CD14-positive monocyte (primary cell): ENCODE measurements at regions not wholly inside any gene's neighbourhood (a gene's known extent, or its start where the extent isn't known, plus 50 kb on each side); places are given as distances from the start of the nearest gene placed in this dataset.

Experiments used
- DNase-seq, 3 donors: peaks; one replicate each; pipeline ENCODE4 v3.0.0-alpha.2; 2011 to 2022
- H2AFZ ChIP-seq: 2 replicates; pipeline ENCODE4 v1.6.0; 2012; ENCODE audit warnings: mild to moderate bottlenecking, low read depth, low read length, inconsistent platforms; ENCODE audit not compliant: insufficient read depth, poor library complexity, severe bottlenecking
- H3K27ac ChIP-seq, 2 donors: 1 replicate in 1 of 2; 2 replicates in 1 of 2; pipeline ENCODE4 v1.5.1; 2012 to 2013; ENCODE audit warnings: low read length in 2 of 2, control low read depth in 1 of 2, inconsistent platforms in 1 of 2, low read depth in 1 of 2, mild to moderate bottlenecking in 1 of 2
- H3K27me3 ChIP-seq, 2 donors: one replicate each; pipeline versions ENCODE4 v1.6.0 to v1.6.1; 2011 to 2013; ENCODE audit warnings: low read length in 2 of 2; ENCODE audit not compliant: control insufficient read depth in 2 of 2, insufficient read depth in 2 of 2
- H3K36me3 ChIP-seq, 2 donors: replicated peaks in 1 of 2; 1 replicate in 1 of 2; 2 replicates in 1 of 2; pipeline versions ENCODE4 v1.5.1 to v1.6.1; 2012 to 2013; ENCODE audit warnings: low read length in 2 of 2, control low read depth in 1 of 2, inconsistent platforms in 1 of 2, mild to moderate bottlenecking in 1 of 2; ENCODE audit not compliant: insufficient read depth in 2 of 2, control insufficient read depth in 1 of 2
- H3K4me1 ChIP-seq, 2 donors: 1 replicate in 1 of 2; 2 replicates in 1 of 2; pipeline versions ENCODE4 v1.5.1 to v1.6.1; 2012 to 2013; ENCODE audit warnings: low read length in 2 of 2, control low read depth in 1 of 2, inconsistent platforms in 1 of 2, mild to moderate bottlenecking in 1 of 2, moderate library complexity in 1 of 2; ENCODE audit not compliant: insufficient read depth in 2 of 2, control insufficient read depth in 1 of 2
- H3K4me2 ChIP-seq: replicated peaks from 2 replicates; pipeline ENCODE3; 2012; ENCODE audit warnings: low read length, moderate library complexity, mild to moderate bottlenecking; ENCODE audit not compliant: poor library complexity, severe bottlenecking; ENCODE audit errors: extremely low read depth
- H3K4me3 ChIP-seq, 3 experiments: fragments of 200-600 bp in 1 of 3; sonication (generic) in 1 of 3; replicated peaks in 1 of 3; 1 replicate in 2 of 3; 2 replicates in 1 of 3; pipeline ENCODE4 v1.5.1; 2011 to 2013; ENCODE audit warnings: low read length in 3 of 3, mild to moderate bottlenecking in 3 of 3, control low read depth in 2 of 3, low read depth in 2 of 3, inconsistent platforms in 1 of 3, moderate library complexity in 1 of 3
- H3K79me2 ChIP-seq: 2 replicates; pipeline ENCODE4 v1.6.0; 2012; ENCODE audit warnings: mild to moderate bottlenecking, control low read depth, inconsistent platforms, low read length, moderate library complexity; ENCODE audit not compliant: insufficient read depth
- H3K9ac ChIP-seq: 2 replicates; pipeline ENCODE4 v1.6.0; 2017; ENCODE audit warnings: low read length, mild to moderate bottlenecking; ENCODE audit not compliant: insufficient read depth, poor library complexity, severe bottlenecking
- H3K9me3 ChIP-seq, 2 donors: replicated peaks in 1 of 2; 1 replicate in 1 of 2; 2 replicates in 1 of 2; pipeline versions ENCODE4 v1.5.1 to v1.6.1; 2012 to 2013; ENCODE audit warnings: low read length in 2 of 2, control low read depth in 1 of 2; ENCODE audit not compliant: control insufficient read depth in 1 of 2, insufficient read depth in 1 of 2
- H4K20me1 ChIP-seq: 2 replicates; pipeline ENCODE4 v1.6.0; 2012; ENCODE audit warnings: mild to moderate bottlenecking, low read length, control low read depth, moderate library complexity; ENCODE audit not compliant: insufficient read depth
- H3K27ac Mint-ChIP-seq, 7 donors: one replicate each; pipeline ENCODE4 v1.8.0; 2020; ENCODE audit warnings: mild to moderate bottlenecking in 7 of 7, mixed read lengths in 7 of 7, moderate library complexity in 6 of 7, inconsistent platforms in 2 of 7
- H3K27me3 Mint-ChIP-seq, 3 donors: one replicate each; pipeline ENCODE4 v1.8.0; 2021 to 2022; ENCODE audit warnings: low read depth in 3 of 3, mild to moderate bottlenecking in 3 of 3, mixed read lengths in 3 of 3, moderate library complexity in 3 of 3, inconsistent platforms in 1 of 3
- H3K36me3 Mint-ChIP-seq, 2 donors: one replicate each; pipeline ENCODE4 v1.8.0; 2020; ENCODE audit warnings: mixed read lengths in 2 of 2, inconsistent platforms in 1 of 2, mild to moderate bottlenecking in 1 of 2
- H3K4me1 Mint-ChIP-seq: one replicate; pipeline ENCODE4 v1.8.0; 2020; ENCODE audit warnings: mild to moderate bottlenecking, mixed read lengths
- H3K4me3 Mint-ChIP-seq, 2 donors: one replicate each; pipeline ENCODE4 v1.8.0; 2020; ENCODE audit warnings: mild to moderate bottlenecking in 2 of 2, mixed read lengths in 2 of 2, moderate library complexity in 1 of 2
- H3K9me3 Mint-ChIP-seq, 7 donors: one replicate each; pipeline ENCODE4 v1.8.0; 2020 to 2022; ENCODE audit warnings: mixed read lengths in 7 of 7, mild to moderate bottlenecking in 6 of 7, moderate library complexity in 6 of 7, inconsistent platforms in 2 of 7
- WGBS: methylation state at CpG from one replicate; pipeline ENCODE4 v1.1.5; 2013; ENCODE audit warnings: missing lambda C conversion rate; ENCODE audit not compliant: insufficient coverage; 5-methylcytosine and 5-hydroxymethylcytosine counted together
- intact Hi-C, 2 donors: fragments of 100-400 bp; cut with micrococcal nuclease; formaldehyde crosslinking; loops; one replicate each; pipeline versions ENCODE4 v1.15.0 to v1.15.1; 2023
- TF ChIP-seq, protein P1 (sequence below): fragments of 200-600 bp; IDR thresholded peaks from one replicate; pipeline ENCODE4 v1.8.0; 2022; ENCODE audit warnings: antibody characterized with exemption, mild to moderate bottlenecking

GRCh38 chr10:64506963-64507362 lies 985.8 kb downstream of the REEP3 start:
- H3K9me3 Mint-ChIP-seq: peaks cover 0 to 5% (median 0%) of the 10 kb centered on the region in 7 donors
- DNase-seq: no peak
- Histone ChIP-seq H3K4me3 (no peak overlapping the region), H3K9me3 (no peaks in the 10 kb centered on the region), H3K4me2 (no peak overlapping the region), H3K9ac (no peak overlapping the region), H3K4me1 (no peaks in the 10 kb centered on the region), H3K27me3 (no peaks in the 10 kb centered on the region), H3K27ac (no peak overlapping the region), H2AFZ (no peak overlapping the region), H4K20me1 (no peaks in the 10 kb centered on the region), H3K36me3 (no peaks in the 10 kb centered on the region), H3K79me2 (no peaks in the 10 kb centered on the region)
- TF ChIP-seq, protein P1, sequence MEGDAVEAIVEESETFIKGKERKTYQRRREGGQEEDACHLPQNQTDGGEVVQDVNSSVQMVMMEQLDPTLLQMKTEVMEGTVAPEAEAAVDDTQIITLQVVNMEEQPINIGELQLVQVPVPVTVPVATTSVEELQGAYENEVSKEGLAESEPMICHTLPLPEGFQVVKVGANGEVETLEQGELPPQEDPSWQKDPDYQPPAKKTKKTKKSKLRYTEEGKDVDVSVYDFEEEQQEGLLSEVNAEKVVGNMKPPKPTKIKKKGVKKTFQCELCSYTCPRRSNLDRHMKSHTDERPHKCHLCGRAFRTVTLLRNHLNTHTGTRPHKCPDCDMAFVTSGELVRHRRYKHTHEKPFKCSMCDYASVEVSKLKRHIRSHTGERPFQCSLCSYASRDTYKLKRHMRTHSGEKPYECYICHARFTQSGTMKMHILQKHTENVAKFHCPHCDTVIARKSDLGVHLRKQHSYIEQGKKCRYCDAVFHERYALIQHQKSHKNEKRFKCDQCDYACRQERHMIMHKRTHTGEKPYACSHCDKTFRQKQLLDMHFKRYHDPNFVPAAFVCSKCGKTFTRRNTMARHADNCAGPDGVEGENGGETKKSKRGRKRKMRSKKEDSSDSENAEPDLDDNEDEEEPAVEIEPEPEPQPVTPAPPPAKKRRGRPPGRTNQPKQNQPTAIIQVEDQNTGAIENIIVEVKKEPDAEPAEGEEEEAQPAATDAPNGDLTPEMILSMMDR: no peak
- 86% methylated on average over 1 of the region's 3 CpGs for WGBS
- no peak overlapping the region for H3K4me3 Mint-ChIP-seq
- H3K27ac Mint-ChIP-seq: no peak overlapping the region
- H3K36me3 Mint-ChIP-seq: no peaks in the 10 kb centered on the region
- intact Hi-C loops: no loop called here
- no peaks in the 10 kb centered on the region for H3K4me1 Mint-ChIP-seq
- H3K27me3 Mint-ChIP-seq: peaks cover 0 to 1% (median 0%) of the 10 kb centered on the region in 3 donors

GRCh38 chr10:64507651-64508028 lies 986.4 kb downstream of the REEP3 start:
- H3K9me3 ChIP-seq: no peaks in the 10 kb centered on the region
- peaks cover 0 to 5% (median 0%) of the 10 kb centered on the region in 7 donors for H3K9me3 Mint-ChIP-seq
- no peak overlapping the region for H3K9ac ChIP-seq
- H3K27ac Mint-ChIP-seq: no peak overlapping the region
- no peak overlapping the region for H3K4me3 ChIP-seq
- H3K4me1 ChIP-seq: no peaks in the 10 kb centered on the region
- H2AFZ ChIP-seq: no peak overlapping the region
- no peaks in the 10 kb centered on the region for H3K27me3 ChIP-seq
- H3K36me3 Mint-ChIP-seq: no peaks in the 10 kb centered on the region
- H3K79me2 ChIP-seq: no peaks in the 10 kb centered on the region
- DNase-seq: no peak
- no peaks in the 10 kb centered on the region for H3K4me1 Mint-ChIP-seq
- WGBS: no CpG with 5 or more reads among the region's 2 CpGs
- H3K4me2 ChIP-seq: no peak overlapping the region
- intact Hi-C loops: no loop called here
- no peak overlapping the region for H3K4me3 Mint-ChIP-seq
- no peak overlapping the region for H3K27ac ChIP-seq
- H3K36me3 ChIP-seq: no peaks in the 10 kb centered on the region
- no peaks in the 10 kb centered on the region for H4K20me1 ChIP-seq
- TF ChIP-seq, protein P1: no peak
- peaks cover 0 to 1% (median 0%) of the 10 kb centered on the region in 3 donors for H3K27me3 Mint-ChIP-seq
